ENCODE measurements at regions not wholly inside any gene's neighbourhood (a gene's known extent, or its start where the extent isn't known, plus 50 kb on each side); places are given as distances from the start of the nearest gene placed in this dataset.

GRCh38 chr16:49095539-49095938 is 186.1 kb downstream of the CBLN1 start:
- Histone ChIP-seq H3K27me3 (ENCODE audit: control insufficient read depth, insufficient read depth, low read length) (no peaks in the 10 kb centered on the region), H3K4me1 (ENCODE audit: control insufficient read depth in 2 of 3, insufficient read depth in 2 of 3, low read depth in 1 of 3, low read length in 3 of 3) (no peaks in the 10 kb centered on the region), H3K9me3 (ENCODE audit: control insufficient read depth in 2 of 3, insufficient read depth in 1 of 3, low read length in 3 of 3) (peaks cover 0 to 2% (median 0%) of the 10 kb centered on the region in 3 donors), H3K9ac (ENCODE audit: low read length in 3 of 3) (no peak overlapping the region), H3K4me3 (ENCODE audit: low read length in 3 of 3) (no peak overlapping the region), H3K27ac (ENCODE audit: low read depth in 2 of 2, low read length in 2 of 2) (no peak overlapping the region), H3K36me3 (ENCODE audit: control insufficient read depth in 2 of 3, insufficient read depth in 3 of 3, low read length in 3 of 3) (no peaks in the 10 kb centered on the region)
- no peak for DNase-seq
- no peak for TF ChIP-seq CTCF (IDR thresholded peaks at IDR 0.05; ENCODE audit: borderline replicate concordance, extremely low read depth, insufficient read depth)
- FAIRE-seq: no peak
- intact Hi-C loops (cut with DNase I): no loop called here

- H3K27ac ChIP-seq (ENCODE audit: low read depth in 2 of 2, low read length in 2 of 2): no peak overlapping the region
- H3K9ac ChIP-seq (ENCODE audit: low read length in 3 of 3): no peak overlapping the region
- no peak overlapping the region for H3K4me3 ChIP-seq (ENCODE audit: low read length in 3 of 3)
- no peaks in the 10 kb centered on the region for H3K4me1 ChIP-seq (ENCODE audit: control insufficient read depth in 2 of 3, insufficient read depth in 2 of 3, low read depth in 1 of 3, low read length in 3 of 3)
- no peak for DNase-seq
- no peaks in the 10 kb centered on the region for H3K27me3 ChIP-seq (ENCODE audit: control insufficient read depth, insufficient read depth, low read length)
- H3K9me3 ChIP-seq (ENCODE audit: control insufficient read depth in 2 of 3, insufficient read depth in 1 of 3, low read length in 3 of 3): peaks cover 0 to 2% (median 0%) of the 10 kb centered on the region in 3 donors
- H3K36me3 ChIP-seq (ENCODE audit: control insufficient read depth in 2 of 3, insufficient read depth in 3 of 3, low read length in 3 of 3): no peaks in the 10 kb centered on the region
- TF ChIP-seq CTCF (IDR thresholded peaks at IDR 0.05; ENCODE audit: borderline replicate concordance, extremely low read depth, insufficient read depth): no peak
- no peak for FAIRE-seq
- intact Hi-C loops (cut with DNase I): no loop called here
Measured at GRCh38 chr16:49094471-49094870, 187.2 kb downstream of the CBLN1 start.

DNA sequence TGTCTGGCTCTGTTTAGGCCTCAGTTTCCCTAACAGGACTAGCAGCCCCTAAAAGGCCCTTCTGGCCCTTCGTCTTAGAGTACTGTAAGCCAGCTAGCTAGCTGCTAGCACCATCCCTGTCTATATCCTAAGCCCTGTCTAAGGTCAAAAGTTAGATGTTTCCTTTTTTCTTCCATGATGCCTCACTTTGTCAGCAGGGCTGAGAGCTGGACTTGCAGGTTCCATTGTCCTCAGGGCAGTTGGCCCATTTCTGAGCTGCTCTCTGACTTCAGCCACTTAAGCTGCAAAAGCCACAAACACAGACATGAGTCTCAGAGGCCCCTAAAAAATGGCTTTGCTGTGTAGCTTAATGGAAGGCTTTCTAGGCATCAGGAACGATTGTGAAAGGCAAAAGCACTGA is 187.7 kb downstream of the CBLN1 start:
- Histone ChIP-seq H3K27ac (ENCODE audit: low read depth in 2 of 2, low read length in 2 of 2) (no peak overlapping the region), H3K4me1 (ENCODE audit: control insufficient read depth in 2 of 3, insufficient read depth in 2 of 3, low read depth in 1 of 3, low read length in 3 of 3) (no peaks in the 10 kb centered on the region), H3K9ac (ENCODE audit: low read length in 3 of 3) (no peak overlapping the region), H3K9me3 (ENCODE audit: control insufficient read depth in 2 of 3, insufficient read depth in 1 of 3, low read length in 3 of 3) (peaks cover 0 to 2% (median 2%) of the 10 kb centered on the region in 3 donors), H3K27me3 (ENCODE audit: control insufficient read depth, insufficient read depth, low read length) (no peaks in the 10 kb centered on the region), H3K4me3 (ENCODE audit: low read length in 3 of 3) (no peak overlapping the region), H3K36me3 (ENCODE audit: control insufficient read depth in 2 of 3, insufficient read depth in 3 of 3, low read length in 3 of 3) (no peaks in the 10 kb centered on the region)
- no peak for FAIRE-seq
- intact Hi-C loops (cut with DNase I): no loop called here
- no peak for DNase-seq
- no peak for TF ChIP-seq CTCF (IDR thresholded peaks at IDR 0.05; ENCODE audit: borderline replicate concordance, extremely low read depth, insufficient read depth)

- Histone ChIP-seq H3K9me3 (ENCODE audit: control insufficient read depth in 2 of 3, insufficient read depth in 1 of 3, low read length in 3 of 3) (peaks cover 0 to 2% (median 2%) of the 10 kb centered on the region in 3 donors), H3K4me1 (ENCODE audit: control insufficient read depth in 2 of 3, insufficient read depth in 2 of 3, low read depth in 1 of 3, low read length in 3 of 3) (no peaks in the 10 kb centered on the region), H3K36me3 (ENCODE audit: control insufficient read depth in 2 of 3, insufficient read depth in 3 of 3, low read length in 3 of 3) (no peaks in the 10 kb centered on the region), H3K27ac (ENCODE audit: low read depth in 2 of 2, low read length in 2 of 2) (no peak overlapping the region), H3K27me3 (ENCODE audit: control insufficient read depth, insufficient read depth, low read length) (no peaks in the 10 kb centered on the region), H3K4me3 (ENCODE audit: low read length in 3 of 3) (no peak overlapping the region), H3K9ac (ENCODE audit: low read length in 3 of 3) (no peak overlapping the region)
- no peak for TF ChIP-seq CTCF (IDR thresholded peaks at IDR 0.05; ENCODE audit: borderline replicate concordance, extremely low read depth, insufficient read depth)
- intact Hi-C loops (cut with DNase I): no loop called here
- DNase-seq: peak in 1 of 5 donors; percentile 3
- no peak for FAIRE-seq
Measured at GRCh38 chr16:49092704-49093103, 188.9 kb downstream of the CBLN1 start.
